HL-60 (cell line): ENCODE measurements at regions not wholly inside any gene's neighbourhood (a gene's known extent, or its start where the extent isn't known, plus 50 kb on each side); places are given as distances from the start of the nearest gene placed in this dataset.

Experiments used
- DNase-seq, 2 experiments: peaks; one replicate each; pipeline ENCODE4 v3.0.0-alpha.2; 2010 to 2020; ENCODE audit warnings: low read depth in 1 of 2, low spot score in 1 of 2
- H3K27ac ChIP-seq: fragments of 250-450 bp; sonication (Bioruptor Pico); replicated peaks from 2 replicates; pipeline ENCODE4 v1.5.1; 2020; ENCODE audit warnings: mild to moderate bottlenecking, moderate library complexity
- H3K27me3 ChIP-seq: fragments of 250-450 bp; sonication (Bioruptor Pico); 2 replicates; pipeline ENCODE4 v1.5.1; 2021; ENCODE audit warnings: mild to moderate bottlenecking, moderate library complexity; ENCODE audit not compliant: insufficient read depth, poor library complexity, severe bottlenecking
- H3K4me3 ChIP-seq: replicated peaks from 2 replicates; pipeline ENCODE4 v1.5.1; 2011; ENCODE audit warnings: mild to moderate bottlenecking, control low read depth, low read length; ENCODE audit not compliant: insufficient read depth
- GABPA ChIP-seq: IDR thresholded peaks from 2 replicates; pipeline ENCODE4 v1.6.1; 2012; ENCODE audit warnings: low read depth
- POLR2AphosphoS5 ChIP-seq: IDR thresholded peaks from 2 replicates; pipeline ENCODE4 v1.6.1; 2012; ENCODE audit warnings: low read depth
- SPI1 ChIP-seq: IDR thresholded peaks from 2 replicates; pipeline ENCODE4 v1.6.1; 2012; ENCODE audit warnings: low read depth, mild to moderate bottlenecking, borderline replicate concordance
- TF ChIP-seq, protein P1 (sequence below): IDR thresholded peaks from 2 replicates; pipeline ENCODE4 v1.6.1; 2012; ENCODE audit warnings: low read depth; ENCODE audit not compliant: insufficient replicate concordance
- TF ChIP-seq, protein P2 (sequence below): IDR thresholded peaks from one replicate; pipeline ENCODE4 v1.5.1; 2011; ENCODE audit warnings: low read length, control low read depth, inconsistent platforms; ENCODE audit not compliant: insufficient read depth

DNA sequence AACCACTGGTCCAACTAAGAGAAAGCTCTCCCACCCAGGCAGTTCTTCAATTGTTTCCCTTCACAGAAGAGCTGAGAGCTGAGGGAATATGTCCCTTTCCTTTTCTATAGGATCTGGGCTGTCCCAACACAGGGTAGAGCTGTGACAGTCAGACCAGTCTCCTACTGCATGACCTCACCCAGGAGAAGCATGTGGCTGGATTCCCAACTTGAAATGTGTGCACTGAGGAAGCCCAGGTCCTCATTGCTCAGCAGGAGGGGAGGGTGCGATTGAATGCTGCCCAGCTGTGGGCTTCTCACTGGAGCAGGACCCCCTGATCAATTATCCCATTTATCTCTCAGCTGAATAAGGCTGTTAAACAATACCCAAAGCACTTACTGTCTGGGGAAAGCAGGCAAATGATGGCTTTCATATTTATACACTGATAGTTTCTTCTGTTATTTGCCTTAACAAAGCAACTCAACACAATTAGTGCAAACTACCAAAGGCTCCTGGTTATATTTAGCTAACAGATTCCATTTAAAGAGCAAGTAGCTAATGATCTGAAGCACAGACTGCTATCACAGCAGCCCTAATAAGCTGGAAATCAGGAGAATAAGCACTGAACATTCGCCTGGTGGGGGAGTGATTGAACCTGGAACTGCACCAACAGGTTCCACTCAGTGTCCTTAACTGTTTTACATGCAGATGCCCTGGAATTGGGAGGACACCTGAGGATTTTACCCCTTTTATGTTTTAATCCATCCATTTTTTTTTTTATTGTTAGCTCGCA is 508.8 kb downstream of the CCSER2 start:
- Histone ChIP-seq H3K27me3 (peaks cover 5% of the 10 kb centered on the region), H3K27ac (no peak overlapping the region), H3K4me3 (no peak overlapping the region)
- TF ChIP-seq SPI1 (no peak), GABPA (no peak), POLR2AphosphoS5 (no peak)
- TF ChIP-seq, protein P1, sequence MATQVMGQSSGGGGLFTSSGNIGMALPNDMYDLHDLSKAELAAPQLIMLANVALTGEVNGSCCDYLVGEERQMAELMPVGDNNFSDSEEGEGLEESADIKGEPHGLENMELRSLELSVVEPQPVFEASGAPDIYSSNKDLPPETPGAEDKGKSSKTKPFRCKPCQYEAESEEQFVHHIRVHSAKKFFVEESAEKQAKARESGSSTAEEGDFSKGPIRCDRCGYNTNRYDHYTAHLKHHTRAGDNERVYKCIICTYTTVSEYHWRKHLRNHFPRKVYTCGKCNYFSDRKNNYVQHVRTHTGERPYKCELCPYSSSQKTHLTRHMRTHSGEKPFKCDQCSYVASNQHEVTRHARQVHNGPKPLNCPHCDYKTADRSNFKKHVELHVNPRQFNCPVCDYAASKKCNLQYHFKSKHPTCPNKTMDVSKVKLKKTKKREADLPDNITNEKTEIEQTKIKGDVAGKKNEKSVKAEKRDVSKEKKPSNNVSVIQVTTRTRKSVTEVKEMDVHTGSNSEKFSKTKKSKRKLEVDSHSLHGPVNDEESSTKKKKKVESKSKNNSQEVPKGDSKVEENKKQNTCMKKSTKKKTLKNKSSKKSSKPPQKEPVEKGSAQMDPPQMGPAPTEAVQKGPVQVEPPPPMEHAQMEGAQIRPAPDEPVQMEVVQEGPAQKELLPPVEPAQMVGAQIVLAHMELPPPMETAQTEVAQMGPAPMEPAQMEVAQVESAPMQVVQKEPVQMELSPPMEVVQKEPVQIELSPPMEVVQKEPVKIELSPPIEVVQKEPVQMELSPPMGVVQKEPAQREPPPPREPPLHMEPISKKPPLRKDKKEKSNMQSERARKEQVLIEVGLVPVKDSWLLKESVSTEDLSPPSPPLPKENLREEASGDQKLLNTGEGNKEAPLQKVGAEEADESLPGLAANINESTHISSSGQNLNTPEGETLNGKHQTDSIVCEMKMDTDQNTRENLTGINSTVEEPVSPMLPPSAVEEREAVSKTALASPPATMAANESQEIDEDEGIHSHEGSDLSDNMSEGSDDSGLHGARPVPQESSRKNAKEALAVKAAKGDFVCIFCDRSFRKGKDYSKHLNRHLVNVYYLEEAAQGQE = no peak
- TF ChIP-seq, protein P2, sequence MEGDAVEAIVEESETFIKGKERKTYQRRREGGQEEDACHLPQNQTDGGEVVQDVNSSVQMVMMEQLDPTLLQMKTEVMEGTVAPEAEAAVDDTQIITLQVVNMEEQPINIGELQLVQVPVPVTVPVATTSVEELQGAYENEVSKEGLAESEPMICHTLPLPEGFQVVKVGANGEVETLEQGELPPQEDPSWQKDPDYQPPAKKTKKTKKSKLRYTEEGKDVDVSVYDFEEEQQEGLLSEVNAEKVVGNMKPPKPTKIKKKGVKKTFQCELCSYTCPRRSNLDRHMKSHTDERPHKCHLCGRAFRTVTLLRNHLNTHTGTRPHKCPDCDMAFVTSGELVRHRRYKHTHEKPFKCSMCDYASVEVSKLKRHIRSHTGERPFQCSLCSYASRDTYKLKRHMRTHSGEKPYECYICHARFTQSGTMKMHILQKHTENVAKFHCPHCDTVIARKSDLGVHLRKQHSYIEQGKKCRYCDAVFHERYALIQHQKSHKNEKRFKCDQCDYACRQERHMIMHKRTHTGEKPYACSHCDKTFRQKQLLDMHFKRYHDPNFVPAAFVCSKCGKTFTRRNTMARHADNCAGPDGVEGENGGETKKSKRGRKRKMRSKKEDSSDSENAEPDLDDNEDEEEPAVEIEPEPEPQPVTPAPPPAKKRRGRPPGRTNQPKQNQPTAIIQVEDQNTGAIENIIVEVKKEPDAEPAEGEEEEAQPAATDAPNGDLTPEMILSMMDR = no peak
- no peak for DNase-seq

GRCh38 chr10:84837877-84838276 is 509.5 kb downstream of the CCSER2 start:
- no peak for DNase-seq
- Histone ChIP-seq H3K27ac (no peak overlapping the region), H3K27me3 (peaks cover 5% of the 10 kb centered on the region), H3K4me3 (no peak overlapping the region)
- TF ChIP-seq, protein P2 = no peak
- TF ChIP-seq POLR2AphosphoS5 = no peak
- TF ChIP-seq GABPA = no peak
- TF ChIP-seq SPI1 = no peak
- TF ChIP-seq, protein P1 = no peak

GRCh38 chr10:84838851-84839250 is 510.5 kb downstream of the CCSER2 start:
- Histone ChIP-seq H3K27me3 (peaks cover 5% of the 10 kb centered on the region), H3K4me3 (no peak overlapping the region), H3K27ac (no peak overlapping the region)
- TF ChIP-seq SPI1 = no peak
- TF ChIP-seq, protein P2 = no peak
- DNase-seq = no peak

DNA sequence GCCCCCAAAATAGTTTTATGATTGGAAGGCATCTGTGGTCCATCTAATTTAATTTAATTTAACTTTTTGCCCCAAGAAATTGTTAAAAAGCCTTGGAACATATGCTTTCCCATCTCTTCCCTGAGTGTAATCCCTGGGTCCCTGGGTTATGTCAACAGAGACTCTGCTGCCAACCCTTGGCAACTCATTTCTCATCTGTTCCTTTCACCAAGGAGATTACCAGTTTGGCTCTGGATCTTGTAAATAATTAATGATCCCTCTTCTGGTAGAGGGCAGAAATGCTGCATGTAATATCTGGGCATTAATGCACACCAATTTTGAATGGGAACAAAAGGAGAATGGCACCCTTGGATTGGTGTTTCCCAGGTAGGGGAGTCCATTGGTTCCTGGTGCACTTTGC is 514.2 kb downstream of the CCSER2 start:
- Histone ChIP-seq H3K4me3 (no peak overlapping the region), H3K27ac (no peak overlapping the region), H3K27me3 (peaks cover 5% of the 10 kb centered on the region)
- TF ChIP-seq POLR2AphosphoS5 = no peak
- TF ChIP-seq, protein P1 = no peak
- no peak for TF ChIP-seq SPI1
- no peak for TF ChIP-seq GABPA
- TF ChIP-seq, protein P2 = no peak
- no peak for DNase-seq
